Smooth muscle cell (in vitro differentiated cells): ENCODE measurements at regions not wholly inside any gene's neighbourhood (a gene's known extent, or its start where the extent isn't known, plus 50 kb on each side); places are given as distances from the start of the nearest gene placed in this dataset.
A peak's percentile ranks its signal among the peaks of the same experiment; 100 is the strongest.
"Not testable (repeated sequence)": the region's sequence is repeated elsewhere in the genome, so short reads cannot be mapped to it uniquely, and the experiment has no call there.

ENCODE experiments used
- DNase-seq: peaks from one replicate; lab custom pipeline; 2025; ENCODE audit not compliant: unreplicated experiment; lab: John Stamatoyannopoulos, UW
- H2AFZ ChIP-seq: fragments of 200-600 bp; sonication (generic); 2 replicates; pipeline ENCODE4 v1.6.0; 2016; ENCODE audit warnings: antibody characterized with exemption, low read depth, mild to moderate bottlenecking
- H3F3A ChIP-seq: fragments of 200-600 bp; sonication (generic); 2 replicates; pipeline ENCODE4 v1.6.0; 2017; ENCODE audit warnings: antibody characterized with exemption, low read depth
- H3K27ac ChIP-seq: fragments of 200-600 bp; sonication (generic); 2 replicates; pipeline ENCODE4 v1.5.1; 2016; ENCODE audit warnings: low read depth, mild to moderate bottlenecking
- H3K27me3 ChIP-seq: fragments of 200-600 bp; sonication (generic); 2 replicates; pipeline ENCODE4 v1.6.1; 2016; ENCODE audit warnings: low read depth, mild to moderate bottlenecking
- H3K36me3 ChIP-seq: fragments of 200-600 bp; sonication (generic); 2 replicates; pipeline ENCODE4 v1.5.1; 2016; ENCODE audit warnings: low read depth
- H3K4me1 ChIP-seq: fragments of 200-600 bp; sonication (generic); 2 replicates; pipeline ENCODE4 v1.5.1; 2016; ENCODE audit warnings: low read depth
- H3K4me2 ChIP-seq: fragments of 200-600 bp; sonication (generic); 2 replicates; pipeline ENCODE4 v1.6.0; 2016; ENCODE audit warnings: mild to moderate bottlenecking
- H3K4me3 ChIP-seq: fragments of 200-600 bp; sonication (generic); 2 replicates; pipeline ENCODE4 v1.5.1; 2016; ENCODE audit warnings: mild to moderate bottlenecking
- H3K79me2 ChIP-seq: fragments of 200-600 bp; sonication (generic); 2 replicates; pipeline ENCODE4 v1.6.0; 2016; ENCODE audit warnings: low read depth, mild to moderate bottlenecking
- H3K9ac ChIP-seq: fragments of 200-600 bp; sonication (generic); 2 replicates; pipeline ENCODE4 v1.6.0; 2016; ENCODE audit warnings: low read depth
- H3K9me3 ChIP-seq: fragments of 200-600 bp; sonication (generic); replicated peaks from 2 replicates; pipeline ENCODE4 v1.5.1; 2016; ENCODE audit warnings: low read depth
- H4K20me1 ChIP-seq: fragments of 200-600 bp; sonication (generic); 2 replicates; pipeline ENCODE4 v1.6.0; 2016; ENCODE audit warnings: low read depth
- CTCF ChIP-seq: fragments of 200-600 bp; sonication (generic); IDR thresholded peaks from 2 replicates; pipeline ENCODE4 v1.5.1; 2017; ENCODE audit warnings: borderline replicate concordance, mild to moderate bottlenecking, antibody characterized with exemption; ENCODE audit not compliant: insufficient read depth, poor library complexity, severe bottlenecking
- WGBS: methylation state at CpG from one replicate; pipeline ENCODE4 v1.1.7; 2016; ENCODE audit warnings: low lambda C conversion rate; 5-methylcytosine and 5-hydroxymethylcytosine counted together

GRCh38 chr15:46956456-46956855, 760.8 kb upstream of the SEMA6D start:
- no peaks in the 10 kb centered on the region for H3K79me2 ChIP-seq
- no peak for TF ChIP-seq CTCF
- H3K27me3 ChIP-seq, result no peaks in the 10 kb centered on the region
- H3K4me2 ChIP-seq, result no peak overlapping the region
- no peaks in the 10 kb centered on the region for H3K36me3 ChIP-seq
- no peaks in the 10 kb centered on the region for H3K9me3 ChIP-seq
- no peaks in the 10 kb centered on the region for H4K20me1 ChIP-seq
- no peak overlapping the region for H2AFZ ChIP-seq
- no peaks in the 10 kb centered on the region for H3K4me1 ChIP-seq
- WGBS, result 93% methylated on average over 3 of the region's 3 CpGs
- no peak overlapping the region for H3K9ac ChIP-seq
- no peak overlapping the region for H3K4me3 ChIP-seq
- DNase-seq, result no peak
- no peaks in the 10 kb centered on the region for H3F3A ChIP-seq
- H3K27ac ChIP-seq, result no peak overlapping the region

GRCh38 chr15:46956881-46957280, 760.4 kb upstream of the SEMA6D start:
- Histone ChIP-seq H3K4me2 (no peak overlapping the region), H3K4me3 (no peak overlapping the region), H3K36me3 (no peaks in the 10 kb centered on the region), H3F3A (no peaks in the 10 kb centered on the region), H3K9ac (no peak overlapping the region), H3K79me2 (no peaks in the 10 kb centered on the region), H3K27ac (no peak overlapping the region), H3K9me3 (no peaks in the 10 kb centered on the region), H4K20me1 (no peaks in the 10 kb centered on the region), H3K27me3 (no peaks in the 10 kb centered on the region), H3K4me1 (no peaks in the 10 kb centered on the region), H2AFZ (no peak overlapping the region)
- 100% methylated on average over 1 of the region's 1 CpG for WGBS
- TF ChIP-seq CTCF, result no peak
- no peak for DNase-seq

GRCh38 chr15:46960581-46960980, 756.7 kb upstream of the SEMA6D start:
- no peak overlapping the region for H3K4me3 ChIP-seq
- no peaks in the 10 kb centered on the region for H3K4me1 ChIP-seq
- 79% methylated on average over 3 of the region's 3 CpGs for WGBS
- H3K36me3 ChIP-seq, result no peaks in the 10 kb centered on the region
- no peaks in the 10 kb centered on the region for H3K27me3 ChIP-seq
- no peak for TF ChIP-seq CTCF
- peak overlapping the region; percentile 80 for H2AFZ ChIP-seq
- no peaks in the 10 kb centered on the region for H3K79me2 ChIP-seq
- no peaks in the 10 kb centered on the region for H4K20me1 ChIP-seq
- H3K27ac ChIP-seq, result no peak overlapping the region
- H3F3A ChIP-seq, result no peaks in the 10 kb centered on the region
- no peak for DNase-seq
- H3K4me2 ChIP-seq, result no peak overlapping the region
- peaks cover 7% of the 10 kb centered on the region for H3K9me3 ChIP-seq
- no peak overlapping the region for H3K9ac ChIP-seq

- Histone ChIP-seq H3K4me1 (no peaks in the 10 kb centered on the region), H2AFZ (no peak overlapping the region), H3F3A (no peaks in the 10 kb centered on the region), H4K20me1 (no peaks in the 10 kb centered on the region), H3K79me2 (no peaks in the 10 kb centered on the region), H3K4me2 (no peak overlapping the region), H3K27ac (no peak overlapping the region), H3K9ac (no peak overlapping the region), H3K9me3 (peaks cover 7% of the 10 kb centered on the region), H3K36me3 (no peaks in the 10 kb centered on the region), H3K27me3 (no peaks in the 10 kb centered on the region), H3K4me3 (no peak overlapping the region)
- DNase-seq, result no peak
- no peak for TF ChIP-seq CTCF
Observed at GRCh38 chr15:46961795-46962194, 755.5 kb upstream of the SEMA6D start.

- not testable (repeated sequence) for H3K36me3 ChIP-seq, H3K4me2 ChIP-seq, DNase-seq, H3K27me3 ChIP-seq, H3K27ac ChIP-seq, H3K79me2 ChIP-seq, H2AFZ ChIP-seq, H4K20me1 ChIP-seq, H3K4me3 ChIP-seq, H3F3A ChIP-seq, H3K4me1 ChIP-seq, H3K9ac ChIP-seq
- 89% methylated on average over 2 of the region's 2 CpGs for WGBS
- peaks cover 16% of the 10 kb centered on the region for H3K9me3 ChIP-seq
Observed at GRCh38 chr15:46988055-46988454, 729.2 kb upstream of the SEMA6D start.
